ENCODE measurements at regions not wholly inside any gene's neighbourhood (a gene's known extent, or its start where the extent isn't known, plus 50 kb on each side); places are given as distances from the start of the nearest gene placed in this dataset.

DNA sequence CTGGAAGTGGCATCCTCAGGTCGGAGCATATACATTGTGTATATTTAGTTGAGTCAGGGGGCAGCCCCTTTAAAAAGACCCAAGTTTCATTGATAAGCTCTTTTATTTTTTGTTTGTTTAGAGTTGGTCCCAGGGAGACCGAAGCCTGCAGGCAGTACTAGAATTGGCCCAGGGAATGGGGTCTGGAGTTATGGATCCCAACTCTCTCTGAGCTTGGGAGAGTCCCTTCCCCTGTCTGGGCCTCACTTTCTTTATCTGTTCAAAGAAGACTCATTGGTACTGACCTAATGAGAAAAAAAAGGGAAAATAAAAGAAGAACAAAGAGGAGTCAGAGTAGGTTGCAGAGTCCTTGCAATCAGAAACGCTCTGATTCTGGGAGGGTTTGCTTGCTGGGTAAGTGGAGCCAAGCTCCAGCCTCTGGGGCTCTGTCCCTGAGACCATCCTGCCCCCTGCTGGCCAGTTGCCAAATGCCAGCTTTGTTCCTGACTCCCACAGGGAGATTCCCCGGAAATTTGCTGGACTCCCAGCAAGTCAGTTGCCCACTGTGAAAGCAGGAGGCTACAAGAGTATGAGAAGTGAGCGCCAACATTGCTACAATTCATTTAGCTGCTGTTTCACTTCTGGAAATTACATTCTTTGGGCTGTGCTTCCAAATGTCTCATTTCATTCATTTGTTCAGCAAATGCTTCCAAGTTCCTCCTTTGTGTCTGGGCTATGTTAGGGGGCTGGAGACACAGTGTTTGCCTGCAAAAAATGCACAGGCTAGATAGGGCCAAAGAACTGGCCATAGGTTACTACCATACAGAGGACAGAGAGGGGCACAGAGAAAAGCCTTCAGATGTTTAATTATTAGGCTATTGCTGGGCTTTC, 156.2 kb downstream of the MELK start:
- DNase-seq (ENCODE audit: low read depth in 4 of 4, low spot score in 3 of 4) = peak; percentile 25 to 53 (median 44)

GRCh38 chr9:36729906-36730305, 157.2 kb downstream of the MELK start:
- DNase-seq (ENCODE audit: low read depth in 4 of 4, low spot score in 3 of 4) = no peak

GRCh38 chr9:36730414-36730813, 157.7 kb downstream of the MELK start:
- no peak for DNase-seq (ENCODE audit: low read depth in 4 of 4, low spot score in 3 of 4)

GRCh38 chr9:36731068-36731956, 158.6 kb downstream of the MELK start:
- no peak for DNase-seq (ENCODE audit: low read depth in 4 of 4, low spot score in 3 of 4)

GRCh38 chr9:36734737-36735136, 162.0 kb downstream of the MELK start:
- no peak for DNase-seq (ENCODE audit: low read depth in 4 of 4, low spot score in 3 of 4)

GRCh38 chr9:36736648-36737047, 164.0 kb downstream of the MELK start:
- DNase-seq (ENCODE audit: low read depth in 4 of 4, low spot score in 3 of 4) = no peak

DNA sequence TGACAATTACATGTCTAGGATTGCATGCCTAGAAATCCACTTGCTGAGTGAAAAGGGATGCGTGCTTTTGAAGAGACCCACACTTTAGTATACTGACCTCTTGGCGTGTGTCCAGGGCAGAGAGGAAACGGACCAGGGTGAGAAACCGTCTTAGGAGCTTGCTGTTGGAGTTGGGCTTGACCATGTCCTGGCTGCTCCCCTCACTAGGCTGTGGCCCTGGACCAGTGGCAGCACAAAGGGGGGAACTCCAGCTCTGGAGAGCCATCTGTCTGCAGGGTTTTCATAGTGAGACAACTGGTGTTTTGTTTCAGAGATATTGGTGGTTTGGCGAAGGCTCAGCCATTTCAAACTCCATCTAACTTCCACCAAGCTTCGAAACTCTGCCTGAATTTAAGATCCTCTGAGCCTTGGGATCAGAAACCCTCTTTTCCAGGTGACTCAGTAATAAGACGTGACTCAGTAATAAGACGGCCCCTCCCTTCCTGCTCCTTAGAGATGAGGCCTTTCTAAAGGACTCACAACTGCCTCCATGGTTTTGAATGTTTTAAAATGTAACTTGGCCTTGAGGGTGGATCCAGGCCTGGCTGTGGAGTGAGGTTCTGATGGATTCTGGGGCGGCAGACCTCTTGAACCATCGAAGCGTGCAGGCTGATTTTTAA, 165.8 kb downstream of the MELK start:
- DNase-seq (ENCODE audit: low read depth in 4 of 4, low spot score in 3 of 4) = no peak

- DNase-seq (ENCODE audit: low read depth in 4 of 4, low spot score in 3 of 4) = no peak
Measured at GRCh38 chr9:36739373-36740116, 166.8 kb downstream of the MELK start.

- DNase-seq (ENCODE audit: low read depth in 4 of 4, low spot score in 3 of 4) = no peak
Measured at GRCh38 chr9:36742264-36742663, 169.6 kb downstream of the MELK start.

GRCh38 chr9:36744678-36745077, 172.0 kb downstream of the MELK start:
- no peak for DNase-seq (ENCODE audit: low read depth in 4 of 4, low spot score in 3 of 4)

DNA sequence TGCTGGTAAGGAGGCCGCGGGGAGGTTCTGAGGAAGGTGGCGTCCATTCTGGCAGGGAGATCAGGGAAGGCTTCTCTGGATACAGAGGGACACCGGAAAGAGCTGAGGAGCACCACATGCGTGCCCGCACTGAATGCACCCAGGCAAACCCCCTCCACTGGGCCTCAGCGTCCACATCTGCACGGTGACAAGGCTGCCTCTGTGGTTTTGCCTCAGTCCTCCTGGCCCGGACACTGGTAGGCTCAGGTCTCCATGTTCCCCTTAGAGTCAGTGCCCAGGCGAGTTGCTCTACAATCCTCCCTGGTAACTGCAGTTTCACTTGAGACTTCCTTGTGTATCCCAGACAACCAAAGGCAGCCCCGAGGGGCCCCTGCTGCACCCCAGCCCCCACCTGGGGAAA, 173.3 kb downstream of the MELK start:
- DNase-seq (ENCODE audit: low read depth in 4 of 4, low spot score in 3 of 4) = no peak

DNA sequence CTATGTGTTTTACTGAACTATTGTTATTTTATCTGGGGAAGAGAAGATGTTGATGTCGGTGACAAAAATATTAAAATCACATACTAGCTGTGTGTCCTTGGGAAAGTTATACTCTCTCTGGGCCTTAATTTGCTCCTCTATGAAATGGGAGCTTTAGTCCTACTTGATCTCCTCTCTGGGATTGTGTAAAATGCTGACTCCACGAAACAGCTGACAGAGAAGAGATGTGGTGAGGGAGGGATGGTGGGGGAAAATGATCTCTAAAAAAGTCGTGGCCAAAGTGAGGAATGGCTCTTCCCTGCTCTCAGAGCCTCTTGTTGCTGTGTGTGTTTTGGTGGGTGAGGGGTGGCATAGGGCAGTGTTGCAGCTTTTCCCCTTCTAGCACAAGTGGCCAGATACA, 173.7 kb downstream of the MELK start:
- no peak for DNase-seq (ENCODE audit: low read depth in 4 of 4, low spot score in 3 of 4)

- DNase-seq (ENCODE audit: low read depth in 4 of 4, low spot score in 3 of 4) = peak in 3 of 4 donors; percentile 45 to 60 (median 55)
Measured at GRCh38 chr9:36748322-36748899, 175.7 kb downstream of the MELK start.

GRCh38 chr9:36749461-36749860, 176.8 kb downstream of the MELK start:
- no peak for DNase-seq (ENCODE audit: low read depth in 4 of 4, low spot score in 3 of 4)

- no peak for DNase-seq (ENCODE audit: low read depth in 4 of 4, low spot score in 3 of 4)
Measured at GRCh38 chr9:36750630-36751029, 177.9 kb downstream of the MELK start.

DNA sequence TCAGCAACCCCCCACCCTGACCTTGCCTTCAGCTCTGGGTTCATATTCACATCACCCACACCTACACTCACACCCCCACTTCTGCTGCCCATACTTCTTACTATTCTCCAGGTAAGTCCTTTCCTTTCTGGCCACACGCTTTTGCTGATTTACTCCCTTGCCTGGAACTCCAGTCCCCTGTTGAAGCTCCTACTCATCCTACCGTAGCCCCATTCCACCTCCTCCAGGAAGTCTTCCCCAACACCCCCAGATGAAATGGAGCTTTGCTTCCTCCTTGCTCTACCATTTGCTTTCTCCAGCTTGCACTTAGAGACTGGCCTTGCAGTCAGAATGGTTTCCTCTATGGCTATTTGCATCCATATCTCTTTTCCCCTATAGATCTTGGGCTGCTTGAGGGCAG, 182.3 kb downstream of the MELK start:
- no peak for DNase-seq (ENCODE audit: low read depth in 4 of 4, low spot score in 3 of 4)

- DNase-seq (ENCODE audit: low read depth in 4 of 4, low spot score in 3 of 4) = no peak
Measured at GRCh38 chr9:36759141-36759540, 186.4 kb downstream of the MELK start.

DNA sequence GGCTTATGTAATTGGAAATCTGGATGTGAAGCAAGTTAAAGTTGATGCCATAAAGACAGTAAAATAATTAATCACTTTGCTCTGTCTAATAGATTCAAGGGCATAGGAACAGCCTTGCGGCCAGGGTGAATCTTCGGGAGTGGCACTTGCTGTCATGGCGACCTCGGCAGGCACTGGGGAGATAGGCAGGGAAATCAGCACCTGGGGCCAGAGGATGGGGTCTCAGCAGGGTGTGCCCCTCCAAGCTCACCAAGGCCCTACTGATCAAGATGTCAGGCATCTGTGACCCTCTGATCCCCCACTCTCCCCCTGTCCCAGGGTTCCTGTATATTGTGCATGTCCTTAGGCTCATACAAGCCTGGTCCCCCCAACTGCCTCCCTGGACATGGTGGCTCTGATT, 187.3 kb downstream of the MELK start:
- DNase-seq (ENCODE audit: low read depth in 4 of 4, low spot score in 3 of 4) = no peak

GRCh38 chr9:36760667-36761420, 188.1 kb downstream of the MELK start:
- no peak for DNase-seq (ENCODE audit: low read depth in 4 of 4, low spot score in 3 of 4)

Measured in left renal pelvis (tissue), 4 donors.